Mammary epithelial cell (primary cell): ENCODE measurements at regions not wholly inside any gene's neighbourhood (a gene's known extent, or its start where the extent isn't known, plus 50 kb on each side); places are given as distances from the start of the nearest gene placed in this dataset.

Experiments used
- CTCF ChIP-seq, 2 donors: IDR thresholded peaks in 1 of 2; conservative IDR thresholded peaks in 1 of 2; 2 replicates each; pipeline ENCODE4 v1.5.1; 2011 to 2012; ENCODE audit warnings: inconsistent platforms in 2 of 2, low read length in 2 of 2, mild to moderate bottlenecking in 2 of 2, control low read depth in 1 of 2, low read depth in 1 of 2; ENCODE audit not compliant: insufficient read depth in 1 of 2; ENCODE audit errors: extremely low read depth in 1 of 2
- EZH2 ChIP-seq: IDR thresholded peaks from 2 replicates; pipeline ENCODE4 v1.6.1; 2012; ENCODE audit warnings: low read length, inconsistent platforms, borderline replicate concordance

GRCh38 chr6:142601427-142601826 is 299.6 kb downstream of the ADGRG6 start:
- TF ChIP-seq CTCF (conservative IDR thresholded peaks at IDR 0.05 in 1 of 2, IDR thresholded peaks at IDR 0.05 in 1 of 2; ENCODE audit: extremely low read depth in 1 of 2, insufficient read depth in 1 of 2, low read depth in 1 of 2, low read length in 2 of 2) (no peak), EZH2 (no peak)
